ENCODE measurements at regions not wholly inside any gene's neighbourhood (a gene's known extent, or its start where the extent isn't known, plus 50 kb on each side); places are given as distances from the start of the nearest gene placed in this dataset.

DNA sequence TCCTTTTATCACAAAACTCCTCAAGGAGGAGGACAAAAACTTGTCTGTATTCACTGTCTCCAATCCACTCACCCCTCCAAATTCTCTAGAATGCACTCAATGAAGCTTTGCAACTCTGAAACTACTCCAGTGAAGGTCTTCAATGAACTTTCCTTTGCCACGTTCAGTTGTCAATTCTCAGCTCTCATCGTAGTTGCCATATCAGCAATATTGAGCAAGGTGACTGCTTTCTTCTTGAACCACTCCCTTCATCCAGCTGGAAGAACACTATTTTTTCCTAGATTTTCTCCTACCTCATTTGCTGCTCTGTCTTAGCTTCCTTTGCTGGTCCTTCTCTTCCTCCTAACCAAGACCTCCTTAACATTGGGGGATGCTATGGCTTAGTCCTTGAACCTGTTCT is 191.8 kb downstream of the KDR start:
- ChIA-PET CTCF (no interaction called here), POLR2A (no interaction called here)
- H3K4me1 ChIP-seq (ENCODE audit: control insufficient read depth, insufficient read depth, low read length): peaks cover 3% of the 10 kb centered on the region
- H3K27ac ChIP-seq (ENCODE audit: extremely low read depth, low read depth, low read length): no peak overlapping the region
- TF ChIP-seq SP2 (tag by site-specific recombination; IDR thresholded peaks at IDR 0.05) (no peak), ZNF785 (tag by site-specific recombination; IDR thresholded peaks at IDR 0.05) (no peak), MYNN (tag by site-specific recombination; IDR thresholded peaks at IDR 0.05; ENCODE audit: borderline replicate concordance) (no peak)
- H3K4me3 ChIP-seq (ENCODE audit: low read depth, low read length): no peak overlapping the region
- H3K36me3 ChIP-seq (ENCODE audit: control insufficient read depth in 2 of 2, insufficient read depth in 1 of 2, low read length in 2 of 2): no peaks in the 10 kb centered on the region
- no peaks in the 10 kb centered on the region for H3K9me3 ChIP-seq (ENCODE audit: control insufficient read depth, insufficient read depth, low read depth, low read length)

DNA sequence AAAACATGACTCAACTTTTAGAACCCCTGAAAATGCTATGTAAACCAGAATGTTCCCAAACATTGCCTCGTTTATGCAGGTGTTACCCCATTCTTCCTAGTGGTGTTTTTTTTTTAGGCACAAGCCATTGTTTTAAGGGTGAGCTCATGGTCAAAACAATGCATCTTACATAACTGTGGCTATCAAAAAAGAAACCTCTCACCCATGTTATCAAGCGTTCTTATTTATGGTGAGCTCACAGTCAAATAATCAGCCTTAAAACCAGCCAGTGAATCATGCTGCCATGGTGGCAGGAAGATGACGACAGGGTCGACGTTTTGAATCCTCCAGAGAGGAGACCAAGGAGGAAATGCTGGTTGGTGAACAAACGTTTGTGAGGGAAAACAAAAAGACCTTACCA is 195.2 kb downstream of the KDR start:
- Histone ChIP-seq H3K4me1 (ENCODE audit: control insufficient read depth, insufficient read depth, low read length) (no peaks in the 10 kb centered on the region), H3K9me3 (ENCODE audit: control insufficient read depth, insufficient read depth, low read depth, low read length) (no peaks in the 10 kb centered on the region), H3K27ac (ENCODE audit: extremely low read depth, low read depth, low read length) (no peak overlapping the region), H3K4me3 (ENCODE audit: low read depth, low read length) (no peak overlapping the region), H3K36me3 (ENCODE audit: control insufficient read depth in 2 of 2, insufficient read depth in 1 of 2, low read length in 2 of 2) (no peaks in the 10 kb centered on the region)
- CTCF ChIA-PET: no interaction called here
- TF ChIP-seq ZNF311 (tag by site-specific recombination; IDR thresholded peaks at IDR 0.05; ENCODE audit: borderline replicate concordance) (no peak), ZFP41 (tag by site-specific recombination; IDR thresholded peaks at IDR 0.05; ENCODE audit: borderline replicate concordance) (no peak), ZNF707 (tag by site-specific recombination; IDR thresholded peaks at IDR 0.05) (no peak), ZNF626 (tag by site-specific recombination; IDR thresholded peaks at IDR 0.05) (no peak), RBAK (tag by site-specific recombination; IDR thresholded peaks at IDR 0.05) (no peak), KLF1 (tag by site-specific recombination; IDR thresholded peaks at IDR 0.05) (no peak), KLF16 (tag by site-specific recombination; IDR thresholded peaks at IDR 0.05) (no peak), EGR2 (tag by site-specific recombination; IDR thresholded peaks at IDR 0.05; ENCODE audit: low read depth) (no peak)
- TF ChIP-seq, protein P1, sequence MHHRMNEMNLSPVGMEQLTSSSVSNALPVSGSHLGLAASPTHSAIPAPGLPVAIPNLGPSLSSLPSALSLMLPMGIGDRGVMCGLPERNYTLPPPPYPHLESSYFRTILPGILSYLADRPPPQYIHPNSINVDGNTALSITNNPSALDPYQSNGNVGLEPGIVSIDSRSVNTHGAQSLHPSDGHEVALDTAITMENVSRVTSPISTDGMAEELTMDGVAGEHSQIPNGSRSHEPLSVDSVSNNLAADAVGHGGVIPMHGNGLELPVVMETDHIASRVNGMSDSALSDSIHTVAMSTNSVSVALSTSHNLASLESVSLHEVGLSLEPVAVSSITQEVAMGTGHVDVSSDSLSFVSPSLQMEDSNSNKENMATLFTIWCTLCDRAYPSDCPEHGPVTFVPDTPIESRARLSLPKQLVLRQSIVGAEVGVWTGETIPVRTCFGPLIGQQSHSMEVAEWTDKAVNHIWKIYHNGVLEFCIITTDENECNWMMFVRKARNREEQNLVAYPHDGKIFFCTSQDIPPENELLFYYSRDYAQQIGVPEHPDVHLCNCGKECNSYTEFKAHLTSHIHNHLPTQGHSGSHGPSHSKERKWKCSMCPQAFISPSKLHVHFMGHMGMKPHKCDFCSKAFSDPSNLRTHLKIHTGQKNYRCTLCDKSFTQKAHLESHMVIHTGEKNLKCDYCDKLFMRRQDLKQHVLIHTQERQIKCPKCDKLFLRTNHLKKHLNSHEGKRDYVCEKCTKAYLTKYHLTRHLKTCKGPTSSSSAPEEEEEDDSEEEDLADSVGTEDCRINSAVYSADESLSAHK (tag by site-specific recombination; IDR thresholded peaks at IDR 0.05): no peak
- POLR2A ChIA-PET: no interaction called here

DNA sequence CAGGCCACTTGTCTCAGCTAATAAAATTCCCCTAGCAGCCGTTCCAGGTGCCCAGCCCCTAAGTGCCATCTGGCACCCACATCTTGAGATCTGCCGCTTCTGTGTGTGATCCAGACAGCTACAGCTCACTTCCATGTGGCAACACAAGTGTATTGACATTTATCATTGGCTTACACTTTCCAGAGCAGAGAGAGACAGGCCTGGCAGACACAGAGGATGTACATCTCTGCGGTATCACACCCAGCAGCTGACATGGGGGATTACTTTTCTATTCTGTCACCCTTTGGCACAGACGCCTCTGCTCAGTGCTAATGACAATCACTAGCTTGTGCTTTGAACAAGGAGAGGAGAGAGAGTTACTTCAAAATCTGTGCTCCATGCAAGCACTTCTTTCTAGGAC is 195.9 kb downstream of the KDR start:
- H3K36me3 ChIP-seq (ENCODE audit: control insufficient read depth in 2 of 2, insufficient read depth in 1 of 2, low read length in 2 of 2): no peaks in the 10 kb centered on the region
- no peak overlapping the region for H3K27ac ChIP-seq (ENCODE audit: extremely low read depth, low read depth, low read length)
- no peak overlapping the region for H3K4me3 ChIP-seq (ENCODE audit: low read depth, low read length)
- no peaks in the 10 kb centered on the region for H3K4me1 ChIP-seq (ENCODE audit: control insufficient read depth, insufficient read depth, low read length)
- ChIA-PET POLR2A (no interaction called here), CTCF (no interaction called here)
- H3K9me3 ChIP-seq (ENCODE audit: control insufficient read depth, insufficient read depth, low read depth, low read length): no peaks in the 10 kb centered on the region
- TF ChIP-seq ZNF776 (tag by site-specific recombination; IDR thresholded peaks at IDR 0.05; ENCODE audit: borderline replicate concordance) (no peak), ZNF169 (tag by site-specific recombination; IDR thresholded peaks at IDR 0.05) (no peak), ZNF423 (tag by site-specific recombination; IDR thresholded peaks at IDR 0.05) (no peak), SETDB1 (IDR thresholded peaks at IDR 0.05; ENCODE audit: insufficient read length, low read length) (no peak), ZNF133 (tag by site-specific recombination; IDR thresholded peaks at IDR 0.05) (no peak), ZNF292 (tag by site-specific recombination; IDR thresholded peaks at IDR 0.05; ENCODE audit: borderline replicate concordance, low read depth) (no peak), ZNF202 (tag by site-specific recombination; IDR thresholded peaks at IDR 0.05; ENCODE audit: borderline replicate concordance) (no peak), ZNF629 (tag by site-specific recombination; IDR thresholded peaks at IDR 0.05) (no peak), ZNF24 (tag by site-specific recombination; IDR thresholded peaks at IDR 0.05) (no peak), ZNF223 (tag by site-specific recombination; IDR thresholded peaks at IDR 0.05) (no peak), ZNF544 (tag by site-specific recombination; IDR thresholded peaks at IDR 0.05) (no peak), ZNF558 (tag by site-specific recombination; IDR thresholded peaks at IDR 0.05) (no peak), ZBTB1 (tag by site-specific recombination; IDR thresholded peaks at IDR 0.05) (no peak), ZFHX2 (tag by site-specific recombination; conservative IDR thresholded peaks at IDR 0.05) (no peak)
- TF ChIP-seq, protein P2, sequence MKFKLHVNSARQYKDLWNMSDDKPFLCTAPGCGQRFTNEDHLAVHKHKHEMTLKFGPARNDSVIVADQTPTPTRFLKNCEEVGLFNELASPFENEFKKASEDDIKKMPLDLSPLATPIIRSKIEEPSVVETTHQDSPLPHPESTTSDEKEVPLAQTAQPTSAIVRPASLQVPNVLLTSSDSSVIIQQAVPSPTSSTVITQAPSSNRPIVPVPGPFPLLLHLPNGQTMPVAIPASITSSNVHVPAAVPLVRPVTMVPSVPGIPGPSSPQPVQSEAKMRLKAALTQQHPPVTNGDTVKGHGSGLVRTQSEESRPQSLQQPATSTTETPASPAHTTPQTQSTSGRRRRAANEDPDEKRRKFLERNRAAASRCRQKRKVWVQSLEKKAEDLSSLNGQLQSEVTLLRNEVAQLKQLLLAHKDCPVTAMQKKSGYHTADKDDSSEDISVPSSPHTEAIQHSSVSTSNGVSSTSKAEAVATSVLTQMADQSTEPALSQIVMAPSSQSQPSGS (tag by site-specific recombination; IDR thresholded peaks at IDR 0.05; ENCODE audit: low read depth): no peak
- TF ChIP-seq, protein P3, sequence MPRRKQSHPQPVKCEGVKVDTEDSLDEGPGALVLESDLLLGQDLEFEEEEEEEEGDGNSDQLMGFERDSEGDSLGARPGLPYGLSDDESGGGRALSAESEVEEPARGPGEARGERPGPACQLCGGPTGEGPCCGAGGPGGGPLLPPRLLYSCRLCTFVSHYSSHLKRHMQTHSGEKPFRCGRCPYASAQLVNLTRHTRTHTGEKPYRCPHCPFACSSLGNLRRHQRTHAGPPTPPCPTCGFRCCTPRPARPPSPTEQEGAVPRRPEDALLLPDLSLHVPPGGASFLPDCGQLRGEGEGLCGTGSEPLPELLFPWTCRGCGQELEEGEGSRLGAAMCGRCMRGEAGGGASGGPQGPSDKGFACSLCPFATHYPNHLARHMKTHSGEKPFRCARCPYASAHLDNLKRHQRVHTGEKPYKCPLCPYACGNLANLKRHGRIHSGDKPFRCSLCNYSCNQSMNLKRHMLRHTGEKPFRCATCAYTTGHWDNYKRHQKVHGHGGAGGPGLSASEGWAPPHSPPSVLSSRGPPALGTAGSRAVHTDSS (tag by site-specific recombination; IDR thresholded peaks at IDR 0.05): no peak
- TF ChIP-seq, protein P4, sequence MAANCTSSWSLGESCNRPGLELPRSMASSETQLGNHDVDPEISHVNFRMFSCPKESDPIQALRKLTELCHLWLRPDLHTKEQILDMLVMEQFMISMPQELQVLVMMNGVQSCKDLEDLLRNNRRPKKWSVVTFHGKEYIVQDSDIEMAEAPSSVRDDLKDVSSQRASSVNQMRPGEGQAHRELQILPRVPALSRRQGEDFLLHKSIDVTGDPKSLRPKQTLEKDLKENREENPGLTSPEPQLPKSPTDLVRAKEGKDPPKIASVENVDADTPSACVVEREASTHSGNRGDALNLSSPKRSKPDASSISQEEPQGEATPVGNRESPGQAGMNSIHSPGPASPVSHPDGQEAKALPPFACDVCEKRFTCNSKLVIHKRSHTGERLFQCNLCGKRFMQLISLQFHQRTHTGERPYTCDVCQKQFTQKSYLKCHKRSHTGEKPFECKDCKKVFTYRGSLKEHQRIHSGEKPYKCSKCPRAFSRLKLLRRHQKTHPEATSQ (tag by site-specific recombination; IDR thresholded peaks at IDR 0.05): no peak

All from HEK293 (cell line).